ENCODE measurements at regions not wholly inside any gene's neighbourhood (a gene's known extent, or its start where the extent isn't known, plus 50 kb on each side); places are given as distances from the start of the nearest gene placed in this dataset.

DNA sequence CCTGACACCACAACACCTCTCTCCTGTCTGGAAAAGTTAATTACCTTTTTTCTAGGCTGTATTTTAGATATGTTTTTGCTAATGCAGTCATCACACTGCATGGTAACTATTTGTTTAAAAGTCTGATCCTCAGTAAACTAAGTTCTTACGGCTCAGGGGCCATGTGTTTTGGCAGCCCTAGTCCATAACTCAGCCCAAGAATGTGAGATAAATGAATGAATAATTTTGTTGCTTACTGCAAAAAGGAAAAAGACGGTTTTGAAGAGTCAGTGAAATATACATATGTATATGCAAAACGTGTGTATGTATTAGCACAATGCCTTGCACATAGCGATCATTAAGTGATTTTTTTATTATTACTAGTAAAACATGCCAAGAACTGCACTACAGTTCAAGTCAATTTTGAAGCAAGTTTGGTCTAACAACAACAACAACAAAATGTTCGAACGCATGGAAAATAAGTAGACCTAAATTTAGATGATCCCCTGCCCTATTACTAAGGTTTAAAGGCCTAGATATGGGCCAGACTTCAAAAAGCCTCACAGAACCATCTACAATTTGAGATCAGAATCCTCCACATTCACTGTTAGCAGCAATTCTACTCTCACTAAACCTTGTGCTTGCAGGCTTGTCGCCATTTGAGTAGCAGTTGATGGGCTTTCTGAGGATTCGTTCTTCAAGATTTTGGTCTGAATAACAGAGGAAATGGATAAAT lies 140.0 kb downstream of the NDUFA12 start:
- H3K36me3 ChIP-seq (ENCODE audit: low read depth), result no peaks in the 10 kb centered on the region
- ATAC-seq (ENCODE audit: low read depth) (no peak), DNase-seq (ENCODE audit: low spot score) (no peak)
- no peak overlapping the region for H3K27ac ChIP-seq (ENCODE audit: poor library complexity, severe bottlenecking)
- no peaks in the 10 kb centered on the region for H3K4me1 ChIP-seq (ENCODE audit: insufficient read depth, poor library complexity, severe bottlenecking)
- H3K27me3 ChIP-seq (ENCODE audit: insufficient read depth, poor library complexity, severe bottlenecking), result no peaks in the 10 kb centered on the region
- no peak overlapping the region for H3K4me3 ChIP-seq (ENCODE audit: severe bottlenecking)
- TF ChIP-seq, protein P1, sequence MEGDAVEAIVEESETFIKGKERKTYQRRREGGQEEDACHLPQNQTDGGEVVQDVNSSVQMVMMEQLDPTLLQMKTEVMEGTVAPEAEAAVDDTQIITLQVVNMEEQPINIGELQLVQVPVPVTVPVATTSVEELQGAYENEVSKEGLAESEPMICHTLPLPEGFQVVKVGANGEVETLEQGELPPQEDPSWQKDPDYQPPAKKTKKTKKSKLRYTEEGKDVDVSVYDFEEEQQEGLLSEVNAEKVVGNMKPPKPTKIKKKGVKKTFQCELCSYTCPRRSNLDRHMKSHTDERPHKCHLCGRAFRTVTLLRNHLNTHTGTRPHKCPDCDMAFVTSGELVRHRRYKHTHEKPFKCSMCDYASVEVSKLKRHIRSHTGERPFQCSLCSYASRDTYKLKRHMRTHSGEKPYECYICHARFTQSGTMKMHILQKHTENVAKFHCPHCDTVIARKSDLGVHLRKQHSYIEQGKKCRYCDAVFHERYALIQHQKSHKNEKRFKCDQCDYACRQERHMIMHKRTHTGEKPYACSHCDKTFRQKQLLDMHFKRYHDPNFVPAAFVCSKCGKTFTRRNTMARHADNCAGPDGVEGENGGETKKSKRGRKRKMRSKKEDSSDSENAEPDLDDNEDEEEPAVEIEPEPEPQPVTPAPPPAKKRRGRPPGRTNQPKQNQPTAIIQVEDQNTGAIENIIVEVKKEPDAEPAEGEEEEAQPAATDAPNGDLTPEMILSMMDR (IDR thresholded peaks at IDR 0.05; ENCODE audit: poor library complexity, severe bottlenecking), result no peak
- no peaks in the 10 kb centered on the region for H3K9me3 ChIP-seq (ENCODE audit: severe bottlenecking)

DNA sequence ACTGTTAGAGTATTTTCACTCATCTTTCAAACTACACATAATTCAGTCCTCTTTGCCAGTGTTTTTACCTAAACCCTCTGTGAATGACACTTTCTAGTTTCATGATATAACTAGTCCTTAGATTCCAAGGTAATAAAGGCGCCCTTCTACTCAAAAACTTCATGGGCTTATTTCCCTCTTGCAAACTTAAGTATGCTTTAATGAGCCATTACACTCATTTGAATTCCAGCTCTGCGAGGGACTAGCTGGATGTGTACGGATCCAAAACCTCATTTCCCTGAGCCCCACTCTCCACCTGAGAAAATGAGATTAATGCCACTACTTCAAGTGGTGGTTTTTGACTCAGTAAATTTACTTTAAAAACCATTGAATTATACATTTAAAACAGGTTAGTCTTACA lies 141.1 kb downstream of the NDUFA12 start:
- no peak overlapping the region for H3K4me3 ChIP-seq (ENCODE audit: severe bottlenecking)
- H3K27me3 ChIP-seq (ENCODE audit: insufficient read depth, poor library complexity, severe bottlenecking), result no peaks in the 10 kb centered on the region
- DNase-seq (ENCODE audit: low spot score) (no peak), ATAC-seq (ENCODE audit: low read depth) (no peak)
- H3K9me3 ChIP-seq (ENCODE audit: severe bottlenecking), result no peaks in the 10 kb centered on the region
- H3K36me3 ChIP-seq (ENCODE audit: low read depth), result no peaks in the 10 kb centered on the region
- no peaks in the 10 kb centered on the region for H3K4me1 ChIP-seq (ENCODE audit: insufficient read depth, poor library complexity, severe bottlenecking)
- H3K27ac ChIP-seq (ENCODE audit: poor library complexity, severe bottlenecking), result no peak overlapping the region
- TF ChIP-seq, protein P1 (IDR thresholded peaks at IDR 0.05; ENCODE audit: poor library complexity, severe bottlenecking), result no peak

DNA sequence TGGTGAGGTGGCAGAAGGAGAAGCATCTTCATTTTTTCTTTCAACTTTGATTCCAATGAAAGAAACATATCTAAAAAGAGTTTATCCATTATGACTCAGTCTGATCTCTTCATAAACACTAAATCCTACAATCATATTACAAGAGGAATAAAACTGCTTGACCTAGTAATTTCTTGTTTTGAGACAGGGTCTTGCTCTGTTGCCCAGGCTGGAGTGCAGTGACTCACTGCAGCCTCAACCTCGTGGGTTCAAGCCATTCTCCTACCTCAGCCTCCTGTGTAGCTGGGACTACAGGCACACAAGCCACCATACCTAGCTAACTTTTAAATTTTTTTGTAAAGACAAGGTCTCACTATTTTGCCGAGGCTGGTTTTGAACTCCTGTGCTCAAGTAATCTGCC lies 147.2 kb downstream of the NDUFA12 start:
- TF ChIP-seq, protein P1 (IDR thresholded peaks at IDR 0.05; ENCODE audit: poor library complexity, severe bottlenecking), result no peak
- Histone ChIP-seq H3K36me3 (ENCODE audit: low read depth) (no peaks in the 10 kb centered on the region), H3K4me1 (ENCODE audit: insufficient read depth, poor library complexity, severe bottlenecking) (no peaks in the 10 kb centered on the region), H3K27ac (ENCODE audit: poor library complexity, severe bottlenecking) (no peak overlapping the region), H3K4me3 (ENCODE audit: severe bottlenecking) (no peak overlapping the region), H3K9me3 (ENCODE audit: severe bottlenecking) (no peaks in the 10 kb centered on the region), H3K27me3 (ENCODE audit: insufficient read depth, poor library complexity, severe bottlenecking) (no peaks in the 10 kb centered on the region)
- ATAC-seq (ENCODE audit: low read depth), result no peak
- no peak for DNase-seq (ENCODE audit: low spot score)

DNA sequence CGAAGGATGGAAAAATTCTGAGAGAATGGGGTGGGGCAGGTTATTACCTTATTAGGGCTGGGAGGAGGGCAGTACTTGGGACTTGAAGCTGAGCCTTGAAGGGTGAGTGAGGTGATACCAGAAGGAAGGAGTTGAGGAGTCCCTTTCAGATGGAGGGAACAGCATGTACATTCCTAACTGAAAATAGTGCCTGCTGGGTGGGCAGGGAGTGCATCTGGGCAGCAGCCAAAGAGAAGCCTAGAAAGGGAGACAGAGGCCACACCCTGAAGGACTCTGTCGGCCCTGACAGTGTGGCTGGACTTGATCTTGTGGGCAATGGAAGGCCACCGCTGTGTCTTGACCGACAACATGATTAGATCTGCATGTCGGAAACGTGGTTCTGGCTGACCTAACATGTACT lies 147.6 kb downstream of the NDUFA12 start:
- Histone ChIP-seq H3K36me3 (ENCODE audit: low read depth) (no peaks in the 10 kb centered on the region), H3K27ac (ENCODE audit: poor library complexity, severe bottlenecking) (no peak overlapping the region), H3K27me3 (ENCODE audit: insufficient read depth, poor library complexity, severe bottlenecking) (no peaks in the 10 kb centered on the region), H3K9me3 (ENCODE audit: severe bottlenecking) (no peaks in the 10 kb centered on the region), H3K4me1 (ENCODE audit: insufficient read depth, poor library complexity, severe bottlenecking) (no peaks in the 10 kb centered on the region), H3K4me3 (ENCODE audit: severe bottlenecking) (no peak overlapping the region)
- no peak for ATAC-seq (ENCODE audit: low read depth)
- TF ChIP-seq, protein P1 (IDR thresholded peaks at IDR 0.05; ENCODE audit: poor library complexity, severe bottlenecking), result no peak
- no peak for DNase-seq (ENCODE audit: low spot score)

DNA sequence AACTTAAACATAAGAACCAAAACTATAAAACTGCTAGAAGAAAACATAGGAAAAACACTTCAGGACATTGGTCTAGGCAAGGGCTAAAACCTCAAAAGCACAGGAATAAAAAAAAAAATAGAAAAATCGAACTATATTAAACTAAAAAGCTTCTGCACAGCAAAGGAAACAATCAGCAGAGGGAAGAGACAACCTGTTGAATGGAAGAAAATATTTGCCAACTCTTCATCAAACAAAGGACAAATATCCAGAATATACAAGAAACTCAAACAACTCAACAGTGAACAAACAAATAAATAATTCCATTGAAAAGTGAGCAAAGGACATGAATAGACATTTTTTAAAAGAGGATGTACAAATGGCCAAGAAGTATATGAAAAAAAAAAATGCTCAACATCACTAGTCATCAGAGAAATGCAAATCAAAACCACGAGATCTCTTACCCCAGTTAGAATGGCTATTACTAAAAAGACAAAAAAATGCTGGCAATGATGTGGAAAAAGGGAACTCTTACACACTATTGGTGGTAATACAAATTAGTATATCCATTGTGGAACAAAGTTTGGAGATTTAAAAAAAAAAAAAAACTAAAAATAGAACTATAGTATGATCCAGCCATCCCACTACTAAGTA lies 152.0 kb downstream of the NDUFA12 start:
- no peak overlapping the region for H3K4me3 ChIP-seq (ENCODE audit: severe bottlenecking)
- TF ChIP-seq, protein P1 (IDR thresholded peaks at IDR 0.05; ENCODE audit: poor library complexity, severe bottlenecking), result no peak
- no peaks in the 10 kb centered on the region for H3K36me3 ChIP-seq (ENCODE audit: low read depth)
- DNase-seq (ENCODE audit: low spot score) (no peak), ATAC-seq (ENCODE audit: low read depth) (no peak)
- H3K9me3 ChIP-seq (ENCODE audit: severe bottlenecking), result no peaks in the 10 kb centered on the region
- no peak overlapping the region for H3K27ac ChIP-seq (ENCODE audit: poor library complexity, severe bottlenecking)
- no peaks in the 10 kb centered on the region for H3K27me3 ChIP-seq (ENCODE audit: insufficient read depth, poor library complexity, severe bottlenecking)
- H3K4me1 ChIP-seq (ENCODE audit: insufficient read depth, poor library complexity, severe bottlenecking), result no peaks in the 10 kb centered on the region

All from RWPE2 (cell line).